RWPE2 (cell line): ENCODE measurements at regions not wholly inside any gene's neighbourhood (a gene's known extent, or its start where the extent isn't known, plus 50 kb on each side); places are given as distances from the start of the nearest gene placed in this dataset.
"Not testable (repeated sequence)": the region's sequence is repeated elsewhere in the genome, so short reads cannot be mapped to it uniquely, and the experiment has no call there.

Source experiments
- ATAC-seq: fragments of 200-7000 bp; cut with Tn5 transposase; 3 replicates; pipeline ENCODE4 v1.9.1; 2021; ENCODE audit warnings: low read depth
- DNase-seq: peaks from one replicate; pipeline ENCODE4 v3.0.0-alpha.2; 2020; ENCODE audit warnings: low spot score
- H3K27ac ChIP-seq: fragments of 450-650 bp; 2 replicates; pipeline ENCODE4 v1.5.1; 2017; ENCODE audit warnings: mild to moderate bottlenecking; ENCODE audit not compliant: poor library complexity, severe bottlenecking
- H3K27me3 ChIP-seq: fragments of 250-450 bp; sonication (Bioruptor Pico); 2 replicates; pipeline ENCODE4 v1.5.1; 2021; ENCODE audit warnings: mild to moderate bottlenecking, moderate library complexity; ENCODE audit not compliant: insufficient read depth, poor library complexity, severe bottlenecking
- H3K36me3 ChIP-seq: fragments of 250-450 bp; sonication (Bioruptor Pico); 2 replicates; pipeline ENCODE4 v1.5.1; 2020; ENCODE audit warnings: low read depth, mild to moderate bottlenecking, moderate library complexity
- H3K4me1 ChIP-seq: fragments of 250-450 bp; sonication (Bioruptor Pico); 2 replicates; pipeline ENCODE4 v1.5.1; 2021; ENCODE audit warnings: mild to moderate bottlenecking, moderate library complexity; ENCODE audit not compliant: insufficient read depth, poor library complexity, severe bottlenecking
- H3K4me3 ChIP-seq: fragments of 250-450 bp; sonication (Bioruptor Pico); 2 replicates; pipeline ENCODE4 v1.5.1; 2021; ENCODE audit warnings: mild to moderate bottlenecking, moderate library complexity; ENCODE audit not compliant: severe bottlenecking
- H3K9me3 ChIP-seq: fragments of 250-450 bp; sonication (Bioruptor Pico); 2 replicates; pipeline ENCODE4 v1.5.1; 2021; ENCODE audit warnings: mild to moderate bottlenecking, moderate library complexity; ENCODE audit not compliant: severe bottlenecking
- TF ChIP-seq, protein P1 (sequence below): fragments of 450-650 bp; IDR thresholded peaks from one replicate; pipeline ENCODE4 v1.5.1; 2017; ENCODE audit warnings: mild to moderate bottlenecking, moderate library complexity; ENCODE audit not compliant: poor library complexity, severe bottlenecking

DNA sequence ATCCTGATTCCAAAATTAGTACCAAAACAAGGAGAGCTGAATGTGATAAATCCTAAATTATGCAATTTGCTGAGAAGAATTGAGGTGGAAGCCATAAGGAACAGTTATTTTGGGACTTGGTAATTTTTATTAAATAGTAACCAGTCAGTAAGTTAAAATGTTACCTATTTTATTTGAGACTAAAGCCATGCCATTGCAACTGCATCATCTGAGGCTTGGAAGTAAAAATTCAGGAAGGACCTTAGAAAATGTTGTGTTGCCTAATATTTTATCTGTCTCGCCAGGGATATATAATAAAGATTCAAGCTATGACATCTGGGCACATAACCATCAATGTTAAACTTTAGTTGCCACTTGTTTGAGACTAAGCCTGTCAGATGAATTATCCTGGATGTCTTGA lies 341.3 kb upstream of the MAGEB16 start:
- Histone ChIP-seq H3K27me3 (no peaks in the 10 kb centered on the region), H3K4me3 (no peak overlapping the region), H3K27ac (no peak overlapping the region), H3K4me1 (no peaks in the 10 kb centered on the region), H3K9me3 (no peaks in the 10 kb centered on the region), H3K36me3 (no peaks in the 10 kb centered on the region)
- TF ChIP-seq, protein P1, sequence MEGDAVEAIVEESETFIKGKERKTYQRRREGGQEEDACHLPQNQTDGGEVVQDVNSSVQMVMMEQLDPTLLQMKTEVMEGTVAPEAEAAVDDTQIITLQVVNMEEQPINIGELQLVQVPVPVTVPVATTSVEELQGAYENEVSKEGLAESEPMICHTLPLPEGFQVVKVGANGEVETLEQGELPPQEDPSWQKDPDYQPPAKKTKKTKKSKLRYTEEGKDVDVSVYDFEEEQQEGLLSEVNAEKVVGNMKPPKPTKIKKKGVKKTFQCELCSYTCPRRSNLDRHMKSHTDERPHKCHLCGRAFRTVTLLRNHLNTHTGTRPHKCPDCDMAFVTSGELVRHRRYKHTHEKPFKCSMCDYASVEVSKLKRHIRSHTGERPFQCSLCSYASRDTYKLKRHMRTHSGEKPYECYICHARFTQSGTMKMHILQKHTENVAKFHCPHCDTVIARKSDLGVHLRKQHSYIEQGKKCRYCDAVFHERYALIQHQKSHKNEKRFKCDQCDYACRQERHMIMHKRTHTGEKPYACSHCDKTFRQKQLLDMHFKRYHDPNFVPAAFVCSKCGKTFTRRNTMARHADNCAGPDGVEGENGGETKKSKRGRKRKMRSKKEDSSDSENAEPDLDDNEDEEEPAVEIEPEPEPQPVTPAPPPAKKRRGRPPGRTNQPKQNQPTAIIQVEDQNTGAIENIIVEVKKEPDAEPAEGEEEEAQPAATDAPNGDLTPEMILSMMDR, result no peak
- DNase-seq (no peak), ATAC-seq (no peak)

DNA sequence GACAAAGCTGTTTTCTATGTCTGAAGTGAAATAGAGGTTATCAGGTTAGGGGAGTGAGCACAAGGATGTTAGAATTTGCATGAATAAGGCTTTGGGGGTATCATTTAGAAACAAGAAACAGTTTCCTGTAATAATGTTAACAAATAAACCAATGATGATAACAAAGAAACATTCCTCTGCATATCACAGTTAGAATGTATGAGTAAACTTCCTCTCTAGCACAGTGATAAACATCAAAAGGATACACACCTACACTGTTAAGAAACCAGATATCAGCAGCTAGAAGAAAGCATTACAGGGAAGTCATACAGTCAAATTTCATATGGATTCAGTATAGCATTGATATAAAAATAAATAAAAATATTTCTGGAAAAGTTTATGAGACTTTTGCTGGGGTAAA lies 340.0 kb upstream of the MAGEB16 start:
- H3K4me3 ChIP-seq, result no peak overlapping the region
- H3K27ac ChIP-seq, result no peak overlapping the region
- TF ChIP-seq, protein P1, result no peak
- H3K4me1 ChIP-seq, result no peaks in the 10 kb centered on the region
- no peaks in the 10 kb centered on the region for H3K36me3 ChIP-seq
- no peaks in the 10 kb centered on the region for H3K9me3 ChIP-seq
- DNase-seq, result no peak
- no peaks in the 10 kb centered on the region for H3K27me3 ChIP-seq
- ATAC-seq, result peak; percentile 31; the same call in 1 of the 3 replicates

GRCh38 chrX:35461164-35461563 lies 337.0 kb upstream of the MAGEB16 start:
- TF ChIP-seq, protein P1, result no peak
- H3K9me3 ChIP-seq, result no peaks in the 10 kb centered on the region
- H3K4me3 ChIP-seq, result no peak overlapping the region
- DNase-seq (no peak), ATAC-seq (no peak)
- H3K36me3 ChIP-seq, result no peaks in the 10 kb centered on the region
- no peak overlapping the region for H3K27ac ChIP-seq
- no peaks in the 10 kb centered on the region for H3K27me3 ChIP-seq
- peaks cover 5% of the 10 kb centered on the region for H3K4me1 ChIP-seq

- H3K27me3 ChIP-seq, ATAC-seq, H3K4me3 ChIP-seq, H3K36me3 ChIP-seq, H3K9me3 ChIP-seq, DNase-seq: not testable (repeated sequence)
- Histone ChIP-seq H3K27ac (peak overlapping the region; percentile 58), H3K4me1 (peaks cover 16% of the 10 kb centered on the region)
Measured at GRCh38 chrX:35496671-35497070, 301.5 kb upstream of the MAGEB16 start.

GRCh38 chrX:35497453-35497852 lies 300.7 kb upstream of the MAGEB16 start:
- DNase-seq, result peak; percentile 38
- Histone ChIP-seq H3K4me1 (peaks cover 16% of the 10 kb centered on the region), H3K27ac (peak overlapping the region; percentile 58)
- not testable (repeated sequence) for H3K27me3 ChIP-seq, H3K36me3 ChIP-seq, H3K4me3 ChIP-seq, H3K9me3 ChIP-seq
- ATAC-seq, result peak; percentile 72

GRCh38 chrX:35499071-35499862 lies 298.9 kb upstream of the MAGEB16 start:
- Histone ChIP-seq H3K4me1 (peaks cover 16% of the 10 kb centered on the region), H3K9me3 (no peaks in the 10 kb centered on the region), H3K4me3 (no peak overlapping the region), H3K27ac (no peak overlapping the region), H3K27me3 (no peaks in the 10 kb centered on the region), H3K36me3 (no peaks in the 10 kb centered on the region)
- TF ChIP-seq, protein P1, result no peak
- ATAC-seq (no peak), DNase-seq (no peak)
